Panc1 (cell line): ENCODE measurements at regions not wholly inside any gene's neighbourhood (a gene's known extent, or its start where the extent isn't known, plus 50 kb on each side); places are given as distances from the start of the nearest gene placed in this dataset.

Experiments
- ATAC-seq: fragments of 200-7000 bp; cut with Tn5 transposase; 2 replicates; pipeline ENCODE4 v1.9.1; 2020; ENCODE audit warnings: mild to moderate bottlenecking, moderate library complexity
- BruUV-seq: library from RNA; stranded (reverse); fragments of 400-500 nt; replicated peaks from 2 replicates; lab custom pipeline; 2021; lab: Mats Ljungman, UMichigan
- CTCF ChIA-PET: fragments of 300-600 bp; sonication (Branson Sonifier 250); formaldehyde crosslinking; loops from one replicate; lab custom pipeline; 2022; ENCODE audit warnings: antibody characterized with exemption; lab: Charles Lee
- POLR2A ChIA-PET: fragments of 300-600 bp; sonication (Branson Sonifier 250); formaldehyde crosslinking; loops from one replicate; lab custom pipeline; 2022; ENCODE audit warnings: antibody characterized with exemption; lab: Charles Lee
- DNase-seq: peaks from one replicate; pipeline ENCODE4 v3.0.0-alpha.2; 2010; ENCODE audit warnings: low read depth, low spot score
- H3K27ac ChIP-seq: 2 replicates; pipeline ENCODE4 v1.5.1; 2011; ENCODE audit warnings: mild to moderate bottlenecking, low read length, inconsistent platforms
- H3K27me3 ChIP-seq: fragments of 200-500 bp; sonication (Bioruptor generic); 2 replicates; pipeline ENCODE4 v1.6.0; 2014; ENCODE audit warnings: low read length, inconsistent platforms; ENCODE audit not compliant: control insufficient read depth, insufficient read depth
- H3K36me3 ChIP-seq: fragments of 200-500 bp; sonication (Bioruptor generic); 2 replicates; pipeline ENCODE4 v1.5.1; 2014; ENCODE audit warnings: inconsistent platforms, mild to moderate bottlenecking, low read length, moderate library complexity; ENCODE audit not compliant: control insufficient read depth, insufficient read depth
- H3K4me1 ChIP-seq: 2 replicates; pipeline ENCODE4 v1.5.1; 2011; ENCODE audit warnings: inconsistent platforms, mild to moderate bottlenecking, low read length, moderate library complexity; ENCODE audit not compliant: control insufficient read depth, insufficient read depth
- H3K4me3 ChIP-seq, 2 experiments: 2 replicates each; pipeline ENCODE4 v1.5.1; 2011 to 2012; ENCODE audit warnings: low read depth in 2 of 2, low read length in 2 of 2, mild to moderate bottlenecking in 2 of 2, inconsistent platforms in 1 of 2, moderate library complexity in 1 of 2
- H3K9me3 ChIP-seq: fragments of 200-500 bp; sonication (Bioruptor generic); 2 replicates; pipeline ENCODE4 v1.5.1; 2014; ENCODE audit warnings: low read depth, mild to moderate bottlenecking, inconsistent platforms, low read length, moderate library complexity; ENCODE audit not compliant: control insufficient read depth, insufficient read depth
- POLR2AphosphoS5 ChIP-seq: IDR thresholded peaks from 2 replicates; pipeline ENCODE4 v1.6.1; 2012; ENCODE audit warnings: mild to moderate bottlenecking, low read depth, low read length, moderate library complexity
- SIN3A ChIP-seq: IDR thresholded peaks from 2 replicates; pipeline ENCODE4 v1.6.1; 2012; ENCODE audit warnings: low read depth, mild to moderate bottlenecking, low read length, moderate library complexity, borderline replicate concordance; ENCODE audit not compliant: insufficient read depth
- TCF7L2 ChIP-seq: IDR thresholded peaks from 2 replicates; pipeline ENCODE4 v1.6.1; 2011; ENCODE audit warnings: mild to moderate bottlenecking, low read depth, low read length, inconsistent platforms
- in situ Hi-C: cut with HindIII; loops from 2 replicates; pipeline ENCODE4 v1.10.0; 2016; ENCODE audit warnings: low sequenced_read_pairs, low pct_unique_long_range_greater_than_20kb
- intact Hi-C: fragments of 100-400 bp; cut with micrococcal nuclease; formaldehyde crosslinking; loops from one replicate; pipeline ENCODE4 v1.10.0; 2022; ENCODE audit not compliant: unreplicated experiment
- TF ChIP-seq, protein P1 (sequence below): fragments of 450-650 bp; IDR thresholded peaks from 2 replicates; pipeline ENCODE4 v1.5.1; 2017; ENCODE audit warnings: mild to moderate bottlenecking
- TF ChIP-seq, protein P2 (sequence below), 2 experiments: IDR thresholded peaks; 2 replicates each; pipeline ENCODE4 v1.6.1; 2011 to 2012; ENCODE audit warnings: low read depth in 2 of 2, control low read depth in 1 of 2, low read length in 1 of 2, mild to moderate bottlenecking in 1 of 2, moderate library complexity in 1 of 2; ENCODE audit not compliant: insufficient read depth in 1 of 2

DNA sequence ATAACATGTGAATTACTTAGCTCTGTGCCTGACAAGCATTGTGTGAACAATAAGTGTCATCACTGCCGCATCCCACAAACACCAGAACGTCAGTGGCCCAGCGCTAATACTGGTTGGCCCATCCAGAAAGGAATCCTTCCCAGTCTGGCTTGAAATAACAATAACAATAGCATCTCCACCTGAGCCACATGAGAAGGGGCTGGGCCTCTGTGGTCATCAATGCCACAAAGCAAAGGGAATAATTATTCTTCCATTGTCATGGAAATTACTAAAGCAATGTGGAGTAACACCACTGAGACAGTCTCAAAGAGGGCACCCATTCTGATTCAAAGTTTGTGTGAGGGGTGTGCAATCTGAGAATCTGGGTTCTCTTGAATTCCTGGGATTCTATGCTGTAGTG is 105.7 kb upstream of the INHBA start:
- DNase-seq (no peak), ATAC-seq (no peak)
- ChIA-PET POLR2A (no interaction called here), CTCF (no interaction called here)
- BruUV-seq: no TSS peak
- Histone ChIP-seq H3K27me3 (no peaks in the 10 kb centered on the region), H3K4me1 (no peaks in the 10 kb centered on the region), H3K9me3 (no peaks in the 10 kb centered on the region), H3K4me3 (no peak overlapping the region), H3K36me3 (no peaks in the 10 kb centered on the region), H3K27ac (no peak overlapping the region)
- no peak for TF ChIP-seq POLR2AphosphoS5
- TF ChIP-seq, protein P1, sequence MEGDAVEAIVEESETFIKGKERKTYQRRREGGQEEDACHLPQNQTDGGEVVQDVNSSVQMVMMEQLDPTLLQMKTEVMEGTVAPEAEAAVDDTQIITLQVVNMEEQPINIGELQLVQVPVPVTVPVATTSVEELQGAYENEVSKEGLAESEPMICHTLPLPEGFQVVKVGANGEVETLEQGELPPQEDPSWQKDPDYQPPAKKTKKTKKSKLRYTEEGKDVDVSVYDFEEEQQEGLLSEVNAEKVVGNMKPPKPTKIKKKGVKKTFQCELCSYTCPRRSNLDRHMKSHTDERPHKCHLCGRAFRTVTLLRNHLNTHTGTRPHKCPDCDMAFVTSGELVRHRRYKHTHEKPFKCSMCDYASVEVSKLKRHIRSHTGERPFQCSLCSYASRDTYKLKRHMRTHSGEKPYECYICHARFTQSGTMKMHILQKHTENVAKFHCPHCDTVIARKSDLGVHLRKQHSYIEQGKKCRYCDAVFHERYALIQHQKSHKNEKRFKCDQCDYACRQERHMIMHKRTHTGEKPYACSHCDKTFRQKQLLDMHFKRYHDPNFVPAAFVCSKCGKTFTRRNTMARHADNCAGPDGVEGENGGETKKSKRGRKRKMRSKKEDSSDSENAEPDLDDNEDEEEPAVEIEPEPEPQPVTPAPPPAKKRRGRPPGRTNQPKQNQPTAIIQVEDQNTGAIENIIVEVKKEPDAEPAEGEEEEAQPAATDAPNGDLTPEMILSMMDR: no peak
- TF ChIP-seq, protein P2, sequence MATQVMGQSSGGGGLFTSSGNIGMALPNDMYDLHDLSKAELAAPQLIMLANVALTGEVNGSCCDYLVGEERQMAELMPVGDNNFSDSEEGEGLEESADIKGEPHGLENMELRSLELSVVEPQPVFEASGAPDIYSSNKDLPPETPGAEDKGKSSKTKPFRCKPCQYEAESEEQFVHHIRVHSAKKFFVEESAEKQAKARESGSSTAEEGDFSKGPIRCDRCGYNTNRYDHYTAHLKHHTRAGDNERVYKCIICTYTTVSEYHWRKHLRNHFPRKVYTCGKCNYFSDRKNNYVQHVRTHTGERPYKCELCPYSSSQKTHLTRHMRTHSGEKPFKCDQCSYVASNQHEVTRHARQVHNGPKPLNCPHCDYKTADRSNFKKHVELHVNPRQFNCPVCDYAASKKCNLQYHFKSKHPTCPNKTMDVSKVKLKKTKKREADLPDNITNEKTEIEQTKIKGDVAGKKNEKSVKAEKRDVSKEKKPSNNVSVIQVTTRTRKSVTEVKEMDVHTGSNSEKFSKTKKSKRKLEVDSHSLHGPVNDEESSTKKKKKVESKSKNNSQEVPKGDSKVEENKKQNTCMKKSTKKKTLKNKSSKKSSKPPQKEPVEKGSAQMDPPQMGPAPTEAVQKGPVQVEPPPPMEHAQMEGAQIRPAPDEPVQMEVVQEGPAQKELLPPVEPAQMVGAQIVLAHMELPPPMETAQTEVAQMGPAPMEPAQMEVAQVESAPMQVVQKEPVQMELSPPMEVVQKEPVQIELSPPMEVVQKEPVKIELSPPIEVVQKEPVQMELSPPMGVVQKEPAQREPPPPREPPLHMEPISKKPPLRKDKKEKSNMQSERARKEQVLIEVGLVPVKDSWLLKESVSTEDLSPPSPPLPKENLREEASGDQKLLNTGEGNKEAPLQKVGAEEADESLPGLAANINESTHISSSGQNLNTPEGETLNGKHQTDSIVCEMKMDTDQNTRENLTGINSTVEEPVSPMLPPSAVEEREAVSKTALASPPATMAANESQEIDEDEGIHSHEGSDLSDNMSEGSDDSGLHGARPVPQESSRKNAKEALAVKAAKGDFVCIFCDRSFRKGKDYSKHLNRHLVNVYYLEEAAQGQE (IDR thresholded peaks at IDR 0.05; ENCODE audit: insufficient read depth in 1 of 2, low read depth in 2 of 2, low read length in 1 of 2): no peak
- TF ChIP-seq TCF7L2: no peak
- no peak for TF ChIP-seq SIN3A
- intact Hi-C loops: no loop called here
- in situ Hi-C loops: no loop called here

DNA sequence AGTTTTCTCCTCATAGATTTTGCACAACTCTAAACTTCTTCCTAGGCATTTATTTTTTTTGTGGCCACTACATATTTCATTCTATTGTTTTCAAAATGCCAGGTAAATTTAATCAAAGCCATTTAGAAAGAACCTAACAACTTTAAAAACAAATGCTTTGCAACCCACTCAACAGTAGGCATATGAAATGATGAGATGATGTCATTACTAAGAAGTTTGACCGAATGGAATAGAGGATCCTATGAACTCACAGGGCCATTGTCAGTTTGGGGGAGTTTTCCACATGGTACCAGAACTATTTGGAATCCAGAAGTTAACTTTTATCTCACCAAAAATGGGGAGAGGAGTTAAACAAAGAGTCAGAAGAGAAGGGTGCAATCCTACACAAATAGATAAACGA is 100.7 kb upstream of the INHBA start:
- Histone ChIP-seq H3K27me3 (no peaks in the 10 kb centered on the region), H3K9me3 (no peaks in the 10 kb centered on the region), H3K27ac (no peak overlapping the region), H3K36me3 (no peaks in the 10 kb centered on the region), H3K4me1 (no peaks in the 10 kb centered on the region), H3K4me3 (no peak overlapping the region)
- intact Hi-C loops (no loop called here), in situ Hi-C loops (no loop called here)
- DNase-seq: no peak
- no peak for ATAC-seq
- TF ChIP-seq, protein P1: no peak
- TF ChIP-seq POLR2AphosphoS5: no peak
- TF ChIP-seq, protein P2 (IDR thresholded peaks at IDR 0.05; ENCODE audit: insufficient read depth in 1 of 2, low read depth in 2 of 2, low read length in 1 of 2): no peak
- TF ChIP-seq TCF7L2: no peak
- no peak for TF ChIP-seq SIN3A
- ChIA-PET POLR2A (no interaction called here), CTCF (no interaction called here)
- no TSS peak for BruUV-seq
